ENCODE measurements at regions not wholly inside any gene's neighbourhood (a gene's known extent, or its start where the extent isn't known, plus 50 kb on each side); places are given as distances from the start of the nearest gene placed in this dataset.

GRCh38 chr4:151901631-151902030 lies 140.8 kb upstream of the GATB start:
- H3K4me1 ChIP-seq (ENCODE audit: control insufficient read depth, insufficient read depth, low read length, unreplicated experiment): no peaks in the 10 kb centered on the region
- H3K79me2 ChIP-seq (ENCODE audit: control insufficient read depth, insufficient read depth, low read length, unreplicated experiment): no peaks in the 10 kb centered on the region
- peaks cover 6% of the 10 kb centered on the region; the same call in 1 of the 2 replicates for H3K27me3 ChIP-seq (ENCODE audit: insufficient read depth, low read length)
- no peak overlapping the region for H3K27ac ChIP-seq (ENCODE audit: low read depth, low read length)
- H2AFZ ChIP-seq (ENCODE audit: low read length, unreplicated experiment): no peak overlapping the region
- no peak overlapping the region for H3K4me3 ChIP-seq (ENCODE audit: low read depth, low read length)
- H3K36me3 ChIP-seq (ENCODE audit: insufficient read depth, low read length): no peaks in the 10 kb centered on the region

DNA sequence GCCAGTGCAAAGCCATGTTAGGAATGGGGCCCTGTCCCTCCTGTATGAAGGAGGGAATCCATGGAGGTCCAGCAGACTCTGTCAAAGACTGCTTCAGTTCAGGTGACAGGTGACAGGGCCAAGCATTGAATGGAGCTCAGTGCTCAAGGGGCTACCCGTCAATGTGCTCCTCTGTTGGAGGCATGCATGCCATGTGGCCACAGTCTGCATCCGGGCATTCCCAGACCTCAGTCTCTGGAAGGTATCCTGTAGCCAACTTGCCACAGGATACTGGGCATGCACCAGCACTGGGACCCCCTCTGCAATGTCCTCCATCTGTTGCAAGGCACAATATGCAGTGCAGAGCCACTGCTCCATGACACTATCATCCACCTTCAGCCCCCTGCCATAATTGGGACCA lies 136.1 kb upstream of the GATB start:
- H3K36me3 ChIP-seq (ENCODE audit: insufficient read depth, low read length): no peaks in the 10 kb centered on the region
- no peaks in the 10 kb centered on the region for H3K79me2 ChIP-seq (ENCODE audit: control insufficient read depth, insufficient read depth, low read length, unreplicated experiment)
- no peak overlapping the region for H2AFZ ChIP-seq (ENCODE audit: low read length, unreplicated experiment)
- peaks cover 12% of the 10 kb centered on the region; the same call in 1 of the 2 replicates for H3K27me3 ChIP-seq (ENCODE audit: insufficient read depth, low read length)
- H3K4me3 ChIP-seq (ENCODE audit: low read depth, low read length): no peak overlapping the region
- H3K27ac ChIP-seq (ENCODE audit: low read depth, low read length): no peak overlapping the region
- no peaks in the 10 kb centered on the region for H3K4me1 ChIP-seq (ENCODE audit: control insufficient read depth, insufficient read depth, low read length, unreplicated experiment)

GRCh38 chr4:151895671-151896070 lies 134.9 kb upstream of the GATB start:
- no peaks in the 10 kb centered on the region for H3K36me3 ChIP-seq (ENCODE audit: insufficient read depth, low read length)
- no peaks in the 10 kb centered on the region for H3K4me1 ChIP-seq (ENCODE audit: control insufficient read depth, insufficient read depth, low read length, unreplicated experiment)
- no peaks in the 10 kb centered on the region for H3K79me2 ChIP-seq (ENCODE audit: control insufficient read depth, insufficient read depth, low read length, unreplicated experiment)
- no peak overlapping the region for H3K27ac ChIP-seq (ENCODE audit: low read depth, low read length)
- no peak overlapping the region for H2AFZ ChIP-seq (ENCODE audit: low read length, unreplicated experiment)
- no peak overlapping the region for H3K4me3 ChIP-seq (ENCODE audit: low read depth, low read length)
- H3K27me3 ChIP-seq (ENCODE audit: insufficient read depth, low read length): peaks cover 15% of the 10 kb centered on the region; the same call in 1 of the 2 replicates

DNA sequence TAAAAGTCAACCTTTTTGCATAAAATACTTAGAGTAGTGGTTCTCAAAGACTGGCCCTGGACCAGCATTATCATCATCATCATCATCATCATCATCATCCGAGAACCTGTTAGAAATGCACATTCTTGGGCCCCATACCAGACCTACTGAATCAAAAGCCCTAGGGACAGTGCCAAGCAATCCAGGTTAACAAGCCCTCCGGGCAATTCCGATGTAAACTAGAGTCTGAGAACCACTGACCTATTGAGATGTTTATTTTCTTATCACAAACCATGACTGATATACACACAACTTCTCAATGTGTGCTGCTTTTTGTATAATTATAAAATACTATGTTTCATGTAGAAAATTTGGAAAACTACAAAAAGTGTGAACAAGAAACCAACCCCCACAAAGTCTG lies 133.4 kb upstream of the GATB start:
- H2AFZ ChIP-seq (ENCODE audit: low read length, unreplicated experiment): no peak overlapping the region
- H3K4me1 ChIP-seq (ENCODE audit: control insufficient read depth, insufficient read depth, low read length, unreplicated experiment): no peaks in the 10 kb centered on the region
- H3K36me3 ChIP-seq (ENCODE audit: insufficient read depth, low read length): no peaks in the 10 kb centered on the region
- H3K4me3 ChIP-seq (ENCODE audit: low read depth, low read length): no peak overlapping the region
- peaks cover 25% of the 10 kb centered on the region; the same call in 1 of the 2 replicates for H3K27me3 ChIP-seq (ENCODE audit: insufficient read depth, low read length)
- no peak overlapping the region for H3K27ac ChIP-seq (ENCODE audit: low read depth, low read length)
- no peaks in the 10 kb centered on the region for H3K79me2 ChIP-seq (ENCODE audit: control insufficient read depth, insufficient read depth, low read length, unreplicated experiment)

- no peak overlapping the region for H2AFZ ChIP-seq (ENCODE audit: low read length, unreplicated experiment)
- H3K27me3 ChIP-seq (ENCODE audit: insufficient read depth, low read length): peaks cover 40% of the 10 kb centered on the region
- H3K4me3 ChIP-seq (ENCODE audit: low read depth, low read length): no peak overlapping the region
- H3K4me1 ChIP-seq (ENCODE audit: control insufficient read depth, insufficient read depth, low read length, unreplicated experiment): no peaks in the 10 kb centered on the region
- no peak overlapping the region for H3K27ac ChIP-seq (ENCODE audit: low read depth, low read length)
- H3K36me3 ChIP-seq (ENCODE audit: insufficient read depth, low read length): no peaks in the 10 kb centered on the region
- no peaks in the 10 kb centered on the region for H3K79me2 ChIP-seq (ENCODE audit: control insufficient read depth, insufficient read depth, low read length, unreplicated experiment)
These were observed 127.6 kb upstream of the GATB start for GRCh38 chr4:151888367-151888866.

DNA sequence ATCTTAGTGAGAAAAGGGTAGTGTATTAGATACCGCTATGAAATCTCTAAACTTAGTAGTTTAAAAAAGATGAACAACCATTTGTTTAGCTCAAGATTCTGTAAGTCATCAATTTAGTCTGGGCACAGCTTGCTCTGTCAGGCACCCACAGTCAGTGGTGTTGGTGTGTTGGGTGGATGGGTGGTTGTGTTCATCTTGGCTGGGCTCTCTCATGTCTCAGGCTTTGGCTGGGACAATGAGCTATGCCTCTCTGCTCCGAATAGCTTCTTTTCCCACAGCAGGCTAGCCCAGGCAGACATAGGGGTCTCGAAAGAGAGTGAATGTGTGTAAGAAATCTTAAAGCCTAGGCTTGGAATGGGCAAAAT lies 127.0 kb upstream of the GATB start:
- Histone ChIP-seq H3K4me3 (ENCODE audit: low read depth, low read length) (no peak overlapping the region), H3K4me1 (ENCODE audit: control insufficient read depth, insufficient read depth, low read length, unreplicated experiment) (no peaks in the 10 kb centered on the region), H3K79me2 (ENCODE audit: control insufficient read depth, insufficient read depth, low read length, unreplicated experiment) (no peaks in the 10 kb centered on the region), H3K27ac (ENCODE audit: low read depth, low read length) (no peak overlapping the region), H3K36me3 (ENCODE audit: insufficient read depth, low read length) (no peaks in the 10 kb centered on the region), H2AFZ (ENCODE audit: low read length, unreplicated experiment) (no peak overlapping the region), H3K27me3 (ENCODE audit: insufficient read depth, low read length) (peaks cover 34% of the 10 kb centered on the region)

DNA sequence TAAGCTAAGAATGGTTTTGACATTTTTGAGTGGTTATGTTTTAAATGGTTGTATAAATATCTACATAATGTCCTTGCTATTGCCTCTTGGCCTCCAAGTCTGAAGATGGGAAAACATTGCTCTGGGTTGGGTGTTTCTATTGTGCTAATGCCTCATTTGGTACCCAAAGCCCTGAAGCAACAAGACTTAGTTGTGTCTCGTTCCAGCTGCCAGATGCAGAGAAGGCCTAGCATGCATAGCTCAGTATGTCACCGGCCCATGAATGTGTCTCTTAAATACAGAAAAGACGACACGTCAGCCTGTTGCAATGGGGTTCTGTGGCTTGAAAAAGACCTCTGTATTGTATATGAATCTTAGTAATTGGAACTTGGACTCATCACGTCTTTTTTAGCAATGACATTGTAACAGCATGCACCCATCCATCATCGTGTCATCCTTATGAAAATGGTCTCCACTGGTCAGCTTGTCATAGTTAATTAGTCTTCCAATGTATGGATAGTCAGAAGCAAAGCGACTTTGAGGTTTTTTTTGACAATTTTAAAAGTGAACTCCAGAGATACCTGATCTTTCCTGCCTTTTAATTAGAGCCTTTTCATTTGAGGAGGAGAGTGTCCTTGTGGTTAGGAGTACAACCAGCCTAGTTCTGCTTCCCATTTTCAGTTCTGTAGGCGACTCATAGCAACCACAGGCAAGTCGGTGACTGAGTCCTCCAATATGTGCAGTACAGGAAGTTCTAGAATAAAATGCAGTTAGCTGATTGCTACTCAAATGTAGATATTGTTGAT lies 126.4 kb upstream of the GATB start:
- H2AFZ ChIP-seq (ENCODE audit: low read length, unreplicated experiment): no peak overlapping the region
- H3K27me3 ChIP-seq (ENCODE audit: insufficient read depth, low read length): peaks cover 28% of the 10 kb centered on the region
- H3K36me3 ChIP-seq (ENCODE audit: insufficient read depth, low read length): no peaks in the 10 kb centered on the region
- H3K79me2 ChIP-seq (ENCODE audit: control insufficient read depth, insufficient read depth, low read length, unreplicated experiment): no peaks in the 10 kb centered on the region
- H3K27ac ChIP-seq (ENCODE audit: low read depth, low read length): no peak overlapping the region
- no peak overlapping the region for H3K4me3 ChIP-seq (ENCODE audit: low read depth, low read length)
- H3K4me1 ChIP-seq (ENCODE audit: control insufficient read depth, insufficient read depth, low read length, unreplicated experiment): no peaks in the 10 kb centered on the region

DNA sequence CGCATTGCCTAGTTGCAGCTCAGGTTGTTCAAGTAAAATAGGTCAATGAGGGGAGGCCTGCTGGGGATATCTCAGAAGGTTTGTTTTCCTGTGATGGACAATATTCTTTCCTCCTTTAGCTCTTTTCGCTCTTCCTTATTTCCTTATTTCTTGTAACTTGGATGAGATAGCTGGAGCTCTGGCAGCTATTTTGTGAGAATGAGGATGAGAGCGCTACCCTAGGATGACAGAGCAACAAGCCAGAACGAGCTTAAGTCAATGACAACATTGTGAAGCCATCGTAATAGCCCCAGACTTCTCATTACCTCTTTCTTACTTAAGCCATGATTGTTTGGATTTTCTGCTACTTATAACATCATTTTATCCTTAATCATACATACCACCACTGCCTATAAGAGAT lies 124.3 kb upstream of the GATB start:
- H3K36me3 ChIP-seq (ENCODE audit: insufficient read depth, low read length): no peaks in the 10 kb centered on the region
- H3K4me3 ChIP-seq (ENCODE audit: low read depth, low read length): no peak overlapping the region
- H3K27me3 ChIP-seq (ENCODE audit: insufficient read depth, low read length): peaks cover 19% of the 10 kb centered on the region
- no peaks in the 10 kb centered on the region for H3K4me1 ChIP-seq (ENCODE audit: control insufficient read depth, insufficient read depth, low read length, unreplicated experiment)
- no peaks in the 10 kb centered on the region for H3K79me2 ChIP-seq (ENCODE audit: control insufficient read depth, insufficient read depth, low read length, unreplicated experiment)
- H2AFZ ChIP-seq (ENCODE audit: low read length, unreplicated experiment): no peak overlapping the region
- no peak overlapping the region for H3K27ac ChIP-seq (ENCODE audit: low read depth, low read length)

- Histone ChIP-seq H3K27ac (ENCODE audit: low read depth, low read length) (no peak overlapping the region), H3K36me3 (ENCODE audit: insufficient read depth, low read length) (no peaks in the 10 kb centered on the region), H3K4me1 (ENCODE audit: control insufficient read depth, insufficient read depth, low read length, unreplicated experiment) (no peaks in the 10 kb centered on the region), H2AFZ (ENCODE audit: low read length, unreplicated experiment) (no peak overlapping the region), H3K27me3 (ENCODE audit: insufficient read depth, low read length) (peaks cover 10% of the 10 kb centered on the region), H3K79me2 (ENCODE audit: control insufficient read depth, insufficient read depth, low read length, unreplicated experiment) (no peaks in the 10 kb centered on the region), H3K4me3 (ENCODE audit: low read depth, low read length) (no peak overlapping the region)
These were observed 122.9 kb upstream of the GATB start for GRCh38 chr4:151883747-151884146.

DNA sequence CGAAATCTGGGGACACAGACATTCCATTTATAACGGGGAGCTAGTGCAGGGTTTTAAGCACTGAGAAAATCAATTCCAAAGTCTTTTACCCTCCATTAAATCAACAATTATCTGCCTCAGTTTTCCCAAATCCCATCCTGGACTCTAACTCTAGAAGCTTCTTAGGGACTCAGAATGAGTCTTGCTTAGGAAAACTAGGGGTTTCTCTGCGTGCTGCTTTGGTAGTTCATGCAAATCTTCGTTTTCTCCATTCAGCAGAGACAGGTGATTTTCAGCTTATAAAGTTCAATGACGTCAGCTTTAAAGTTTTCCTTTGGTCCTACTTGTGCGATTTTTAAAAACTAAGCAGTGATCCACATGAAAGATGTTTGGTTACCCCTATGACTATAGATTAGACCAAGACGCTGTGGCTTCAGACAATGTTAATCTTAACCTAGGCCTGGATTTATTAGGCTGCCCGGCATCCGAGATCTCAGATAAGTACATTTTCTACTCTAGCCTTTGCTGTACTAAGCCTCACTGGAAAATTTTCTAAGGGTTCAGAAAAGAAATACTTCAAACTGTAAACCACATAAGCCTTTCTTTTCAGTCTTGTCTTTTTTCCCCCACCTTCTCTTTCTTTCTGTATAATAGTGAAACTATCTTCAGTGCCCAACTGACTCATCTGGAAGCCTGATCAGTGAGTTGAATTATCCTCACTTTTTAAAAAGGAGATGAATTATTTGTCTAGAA lies 121.4 kb upstream of the GATB start:
- H3K27me3 ChIP-seq (ENCODE audit: insufficient read depth, low read length): peaks cover 8% of the 10 kb centered on the region
- no peaks in the 10 kb centered on the region for H3K4me1 ChIP-seq (ENCODE audit: control insufficient read depth, insufficient read depth, low read length, unreplicated experiment)
- no peak overlapping the region for H3K4me3 ChIP-seq (ENCODE audit: low read depth, low read length)
- no peak overlapping the region for H3K27ac ChIP-seq (ENCODE audit: low read depth, low read length)
- H2AFZ ChIP-seq (ENCODE audit: low read length, unreplicated experiment): no peak overlapping the region
- no peaks in the 10 kb centered on the region for H3K79me2 ChIP-seq (ENCODE audit: control insufficient read depth, insufficient read depth, low read length, unreplicated experiment)
- H3K36me3 ChIP-seq (ENCODE audit: insufficient read depth, low read length): no peaks in the 10 kb centered on the region
